Body of pancreas (tissue), 4 donors: ENCODE measurements at regions not wholly inside any gene's neighbourhood (a gene's known extent, or its start where the extent isn't known, plus 50 kb on each side); places are given as distances from the start of the nearest gene placed in this dataset.

Experiments
- ATAC-seq: fragments of 150-250 bp; one replicate; pipeline ENCODE4 v1.9.1; 2016
- DNase-seq, 4 donors: peaks; one replicate each; pipeline ENCODE4 v3.0.0-alpha.2; 2019
- H3K27ac ChIP-seq, 4 donors: fragments of 200-600 bp; sonication (generic); 1 replicate in 3 of 4; 2 replicates in 1 of 4; pipeline versions ENCODE4 v1.5.1 to v1.6.1; 2016 to 2019; ENCODE audit warnings: mild to moderate bottlenecking in 1 of 4, mixed read lengths in 1 of 4, moderate library complexity in 1 of 4
- H3K27me3 ChIP-seq, 2 donors: fragments of 200-600 bp; sonication (generic); one replicate each; pipeline ENCODE4 v1.6.0; 2016; ENCODE audit warnings: mild to moderate bottlenecking in 1 of 2
- H3K36me3 ChIP-seq, 2 donors: fragments of 200-600 bp; sonication (generic); replicated peaks in 1 of 2; 2 replicates each; pipeline ENCODE4 v1.5.1; 2016; ENCODE audit warnings: low read depth in 2 of 2; ENCODE audit not compliant: insufficient read depth in 1 of 2
- H3K4me1 ChIP-seq: fragments of 200-600 bp; sonication (generic); one replicate; pipeline ENCODE4 v1.6.0; 2016
- H3K4me3 ChIP-seq, 2 donors: fragments of 200-600 bp; sonication (generic); 1 replicate in 1 of 2; 2 replicates in 1 of 2; pipeline ENCODE4 v1.5.1; 2016 to 2019
- H3K9me3 ChIP-seq, 3 donors: fragments of 200-600 bp; sonication (generic); 1 replicate in 2 of 3; 2 replicates in 1 of 3; pipeline ENCODE4 v1.5.1; 2016
- CTCF ChIP-seq, 7 experiments: fragments of 450-650 bp in 4 of 7; fragments of 200-600 bp in 3 of 7; sonication (generic) in 3 of 7; IDR thresholded peaks; one replicate each; pipeline ENCODE4 v1.5.1; 2016 to 2019; ENCODE audit warnings: antibody characterized with exemption in 7 of 7
- POLR2A ChIP-seq, 3 donors: fragments of 450-650 bp; IDR thresholded peaks; one replicate each; pipeline ENCODE4 v1.6.1; 2016; ENCODE audit warnings: antibody characterized with exemption in 3 of 3, mild to moderate bottlenecking in 2 of 3
- WGBS, 2 donors: methylation state at CpG; one replicate each; pipeline ENCODE4 v1.1.5; 2017; 5-methylcytosine and 5-hydroxymethylcytosine counted together
- intact Hi-C: fragments of 100-400 bp; cut with DNase I; formaldehyde crosslinking; loops from one replicate; pipeline ENCODE4 v1.15.1; 2023

GRCh38 chr5:40268088-40268487 is 411.6 kb upstream of the PTGER4 start:
- H3K4me1 ChIP-seq: no peaks in the 10 kb centered on the region
- no peak for ATAC-seq
- H3K27me3 ChIP-seq: no peaks in the 10 kb centered on the region
- H3K27ac ChIP-seq: no peak overlapping the region
- DNase-seq: no peak
- H3K9me3 ChIP-seq: no peaks in the 10 kb centered on the region
- intact Hi-C loops: no loop called here
- H3K4me3 ChIP-seq: no peak overlapping the region
- no peaks in the 10 kb centered on the region for H3K36me3 ChIP-seq
- TF ChIP-seq CTCF (IDR thresholded peaks at IDR 0.05) (no peak), POLR2A (IDR thresholded peaks at IDR 0.05) (no peak)
- WGBS, 2 donors: 55 to 62% methylated on average over 1 of the region's 1 CpG

DNA sequence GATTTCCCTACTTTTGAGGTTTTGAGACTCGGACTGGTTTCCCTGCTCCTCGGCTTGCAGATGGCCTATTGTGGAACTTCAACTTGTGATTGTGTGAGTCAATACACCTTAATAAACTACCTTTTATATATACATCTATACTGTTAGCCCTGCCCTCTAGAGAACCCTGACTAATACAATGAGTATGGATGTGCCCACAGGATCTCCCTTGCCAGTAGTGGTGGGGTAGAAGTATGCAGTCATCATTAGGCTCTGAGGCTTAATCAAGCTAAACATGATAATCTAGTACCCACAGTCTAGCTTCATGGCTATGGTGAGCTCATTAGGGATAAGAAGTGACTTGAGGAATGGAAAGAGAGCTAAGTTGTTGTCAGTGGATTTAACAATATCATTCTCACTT is 412.8 kb upstream of the PTGER4 start:
- Histone ChIP-seq H3K4me3 (no peak overlapping the region), H3K9me3 (no peaks in the 10 kb centered on the region), H3K4me1 (no peaks in the 10 kb centered on the region), H3K27ac (no peak overlapping the region), H3K36me3 (no peaks in the 10 kb centered on the region), H3K27me3 (no peaks in the 10 kb centered on the region)
- WGBS, 2 donors: 94 to 97% methylated on average over 2 of the region's 2 CpGs
- no peak for DNase-seq
- intact Hi-C loops: no loop called here
- ATAC-seq: no peak
- TF ChIP-seq POLR2A (IDR thresholded peaks at IDR 0.05) (no peak), CTCF (IDR thresholded peaks at IDR 0.05) (no peak)

DNA sequence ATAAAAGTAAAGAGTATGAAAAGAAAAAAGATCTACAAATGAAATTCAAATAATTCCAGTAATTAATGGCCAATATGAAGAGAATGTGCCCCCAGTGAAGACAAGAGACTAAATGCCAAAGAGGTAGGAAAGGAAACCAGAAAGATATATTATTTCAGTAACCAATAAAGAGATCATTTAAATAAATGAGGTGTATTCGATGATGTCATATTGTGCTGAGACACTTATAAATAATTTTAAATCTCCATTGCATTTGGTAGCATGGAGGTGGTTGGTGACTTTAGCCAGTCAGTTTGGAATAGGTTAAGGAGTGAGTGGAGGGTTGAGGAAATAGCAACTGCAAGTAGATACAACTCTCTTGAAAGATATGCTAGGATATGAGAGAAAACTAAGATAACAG is 417.7 kb upstream of the PTGER4 start:
- Histone ChIP-seq H3K9me3 (no peaks in the 10 kb centered on the region), H3K36me3 (no peaks in the 10 kb centered on the region), H3K27ac (no peak overlapping the region), H3K4me3 (no peak overlapping the region), H3K4me1 (peaks cover 8% of the 10 kb centered on the region), H3K27me3 (no peaks in the 10 kb centered on the region)
- 88 to 95% methylated on average over 1 of the region's 1 CpG for WGBS, 2 donors
- intact Hi-C loops: no loop called here
- ATAC-seq (no peak), DNase-seq (no peak)
- TF ChIP-seq POLR2A (IDR thresholded peaks at IDR 0.05): no peak
- TF ChIP-seq CTCF (IDR thresholded peaks at IDR 0.05): no peak

- ATAC-seq (no peak), DNase-seq (peak; percentile 18 to 63 (median 41))
- no peaks in the 10 kb centered on the region for H3K27me3 ChIP-seq
- TF ChIP-seq CTCF (IDR thresholded peaks at IDR 0.05) (no peak), POLR2A (IDR thresholded peaks at IDR 0.05) (no peak)
- no peaks in the 10 kb centered on the region for H3K9me3 ChIP-seq
- H3K4me3 ChIP-seq: no peak overlapping the region
- intact Hi-C loops: no loop called here
- H3K27ac ChIP-seq: no peak overlapping the region
- no peaks in the 10 kb centered on the region for H3K36me3 ChIP-seq
- H3K4me1 ChIP-seq: peaks cover 8% of the 10 kb centered on the region
- WGBS, 2 donors: 12 to 18% methylated on average over 4 of the region's 4 CpGs
These were observed 419.4 kb upstream of the PTGER4 start for GRCh38 chr5:40260361-40260760.

DNA sequence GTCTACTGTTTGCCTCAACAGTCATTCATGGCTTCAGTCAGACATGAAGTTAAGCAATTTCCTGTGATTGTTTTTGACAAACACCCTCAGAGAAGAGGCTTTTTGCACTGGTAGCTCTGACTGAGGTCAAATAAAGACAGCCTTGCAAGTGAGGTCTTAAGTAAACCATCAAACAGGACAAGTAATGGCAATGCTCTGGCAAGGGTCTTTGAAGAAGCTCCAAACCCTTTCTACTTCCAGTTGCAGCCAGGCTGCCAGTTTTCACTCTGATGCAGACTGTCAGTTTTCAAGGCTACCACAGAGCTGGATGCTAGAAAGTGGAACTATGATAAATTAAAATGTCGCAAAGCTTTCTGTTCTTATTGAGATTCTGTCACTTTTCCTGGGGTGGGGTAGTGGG is 421.5 kb upstream of the PTGER4 start:
- no peaks in the 10 kb centered on the region for H3K36me3 ChIP-seq
- no peak for ATAC-seq
- intact Hi-C loops: no loop called here
- H3K27ac ChIP-seq: no peak overlapping the region
- no peaks in the 10 kb centered on the region for H3K9me3 ChIP-seq
- H3K4me1 ChIP-seq: peaks cover 8% of the 10 kb centered on the region
- no peak overlapping the region for H3K4me3 ChIP-seq
- TF ChIP-seq CTCF (IDR thresholded peaks at IDR 0.05): no peak
- no peak for TF ChIP-seq POLR2A (IDR thresholded peaks at IDR 0.05)
- DNase-seq: no peak
- WGBS, 2 donors: 70 to 100% methylated on average over 1 of the region's 1 CpG
- H3K27me3 ChIP-seq: no peaks in the 10 kb centered on the region
